Osteocyte (in vitro differentiated cells): ENCODE measurements at regions not wholly inside any gene's neighbourhood (a gene's known extent, or its start where the extent isn't known, plus 50 kb on each side); places are given as distances from the start of the nearest gene placed in this dataset.
"Not testable (repeated sequence)": the region's sequence is repeated elsewhere in the genome, so short reads cannot be mapped to it uniquely, and the experiment has no call there.

Experiments used
- DNase-seq: peaks from one replicate; pipeline ENCODE4 v3.0.0; 2021; ENCODE audit warnings: mixed read lengths; ENCODE audit not compliant: unreplicated experiment; ENCODE audit errors: extremely low spot score
- H3K27ac Mint-ChIP-seq: one replicate; pipeline ENCODE4 v1.8.0; 2021; ENCODE audit warnings: mild to moderate bottlenecking, mixed read lengths; ENCODE audit not compliant: unreplicated experiment
- H3K27me3 Mint-ChIP-seq: one replicate; pipeline ENCODE4 v1.8.0; 2021; ENCODE audit warnings: mixed read lengths; ENCODE audit not compliant: unreplicated experiment
- H3K36me3 Mint-ChIP-seq: one replicate; pipeline ENCODE4 v1.8.0; 2021; ENCODE audit warnings: mixed read lengths; ENCODE audit not compliant: unreplicated experiment
- H3K4me1 Mint-ChIP-seq: one replicate; pipeline ENCODE4 v1.8.0; 2021; ENCODE audit warnings: mixed read lengths; ENCODE audit not compliant: unreplicated experiment
- H3K4me3 Mint-ChIP-seq: one replicate; pipeline ENCODE4 v1.8.0; 2021; ENCODE audit warnings: mild to moderate bottlenecking, moderate library complexity, mixed read lengths; ENCODE audit not compliant: unreplicated experiment
- H3K9me3 Mint-ChIP-seq: one replicate; pipeline ENCODE4 v1.8.0; 2021; ENCODE audit warnings: mixed read lengths; ENCODE audit not compliant: unreplicated experiment
- TF ChIP-seq, protein P1 (sequence below): fragments of 200-600 bp; sonication (generic); IDR thresholded peaks from 2 replicates; pipeline ENCODE4 v1.5.0; 2021; ENCODE audit warnings: antibody characterized with exemption, mild to moderate bottlenecking, moderate library complexity

DNA sequence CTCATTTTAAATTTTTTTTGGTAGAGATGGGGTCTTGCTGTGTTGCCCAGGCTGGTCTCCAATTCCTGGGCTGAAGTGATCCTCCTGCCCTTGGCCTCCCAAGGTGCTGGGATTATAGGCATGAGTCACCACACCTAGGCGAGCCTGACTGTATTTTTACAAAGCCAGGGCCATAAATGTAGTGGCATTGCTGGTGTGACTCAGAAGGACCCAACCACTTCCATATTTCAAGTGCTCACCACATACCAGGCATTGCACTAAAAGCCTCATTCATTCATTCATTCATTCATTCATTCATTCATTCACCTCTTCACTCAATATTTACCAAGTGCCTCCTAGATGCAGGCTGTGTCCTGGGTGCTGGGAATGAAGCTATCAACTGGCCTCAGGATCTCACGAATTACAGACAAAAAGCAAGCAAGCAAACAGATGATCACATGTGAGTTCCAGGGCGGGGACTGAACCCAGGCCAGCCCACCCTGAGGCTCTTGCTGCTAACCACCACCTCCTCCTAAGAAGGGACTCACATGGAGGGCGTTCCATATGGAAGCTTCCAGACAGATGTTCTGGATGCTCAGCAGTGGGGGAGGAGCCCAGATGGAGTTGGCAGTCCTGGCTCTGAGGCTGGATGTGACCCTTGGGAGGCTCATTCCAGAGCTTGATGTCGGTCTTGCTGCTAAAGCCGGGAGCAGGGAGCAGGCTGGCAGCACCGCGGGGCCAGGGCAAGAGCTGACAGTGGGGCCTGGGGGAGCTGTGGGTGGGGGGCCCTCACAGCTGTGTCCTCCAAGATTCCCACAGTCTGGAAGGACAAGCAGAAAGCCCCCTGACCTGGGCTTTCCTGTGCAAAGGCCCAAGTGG lies 158.8 kb downstream of the CTTN start:
- H3K27ac Mint-ChIP-seq = no peak overlapping the region
- TF ChIP-seq, protein P1, sequence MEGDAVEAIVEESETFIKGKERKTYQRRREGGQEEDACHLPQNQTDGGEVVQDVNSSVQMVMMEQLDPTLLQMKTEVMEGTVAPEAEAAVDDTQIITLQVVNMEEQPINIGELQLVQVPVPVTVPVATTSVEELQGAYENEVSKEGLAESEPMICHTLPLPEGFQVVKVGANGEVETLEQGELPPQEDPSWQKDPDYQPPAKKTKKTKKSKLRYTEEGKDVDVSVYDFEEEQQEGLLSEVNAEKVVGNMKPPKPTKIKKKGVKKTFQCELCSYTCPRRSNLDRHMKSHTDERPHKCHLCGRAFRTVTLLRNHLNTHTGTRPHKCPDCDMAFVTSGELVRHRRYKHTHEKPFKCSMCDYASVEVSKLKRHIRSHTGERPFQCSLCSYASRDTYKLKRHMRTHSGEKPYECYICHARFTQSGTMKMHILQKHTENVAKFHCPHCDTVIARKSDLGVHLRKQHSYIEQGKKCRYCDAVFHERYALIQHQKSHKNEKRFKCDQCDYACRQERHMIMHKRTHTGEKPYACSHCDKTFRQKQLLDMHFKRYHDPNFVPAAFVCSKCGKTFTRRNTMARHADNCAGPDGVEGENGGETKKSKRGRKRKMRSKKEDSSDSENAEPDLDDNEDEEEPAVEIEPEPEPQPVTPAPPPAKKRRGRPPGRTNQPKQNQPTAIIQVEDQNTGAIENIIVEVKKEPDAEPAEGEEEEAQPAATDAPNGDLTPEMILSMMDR = no peak
- H3K27me3 Mint-ChIP-seq = peaks cover 12% of the 10 kb centered on the region
- no peaks in the 10 kb centered on the region for H3K9me3 Mint-ChIP-seq
- no peak overlapping the region for H3K4me3 Mint-ChIP-seq
- DNase-seq = no peak
- H3K36me3 Mint-ChIP-seq = no peaks in the 10 kb centered on the region
- no peaks in the 10 kb centered on the region for H3K4me1 Mint-ChIP-seq

GRCh38 chr11:70557742-70558485 lies 159.6 kb downstream of the CTTN start:
- H3K36me3 Mint-ChIP-seq = no peaks in the 10 kb centered on the region
- H3K27ac Mint-ChIP-seq = no peak overlapping the region

GRCh38 chr11:70558681-70559080 lies 160.4 kb downstream of the CTTN start:
- H3K27ac Mint-ChIP-seq = no peak overlapping the region
- no peak overlapping the region for H3K4me3 Mint-ChIP-seq
- peaks cover 17% of the 10 kb centered on the region for H3K27me3 Mint-ChIP-seq
- H3K4me1 Mint-ChIP-seq = no peaks in the 10 kb centered on the region
- no peak for DNase-seq
- H3K9me3 Mint-ChIP-seq = no peaks in the 10 kb centered on the region
- no peaks in the 10 kb centered on the region for H3K36me3 Mint-ChIP-seq
- TF ChIP-seq, protein P1 = no peak

More at GRCh38 chr11:70557742-70558485, 159.6 kb downstream of the CTTN start:
- Mint-ChIP-seq H3K4me3 (no peak overlapping the region), H3K27me3 (peaks cover 12% of the 10 kb centered on the region), H3K4me1 (no peaks in the 10 kb centered on the region), H3K9me3 (no peaks in the 10 kb centered on the region)
- DNase-seq = no peak
- TF ChIP-seq, protein P1 = no peak

- no peaks in the 10 kb centered on the region for H3K4me1 Mint-ChIP-seq
- no peak for DNase-seq
- TF ChIP-seq, protein P1 = no peak
- no peak overlapping the region for H3K4me3 Mint-ChIP-seq
- H3K9me3 Mint-ChIP-seq = no peaks in the 10 kb centered on the region
- H3K27me3 Mint-ChIP-seq = peaks cover 19% of the 10 kb centered on the region
- no peak overlapping the region for H3K27ac Mint-ChIP-seq
- H3K36me3 Mint-ChIP-seq = no peaks in the 10 kb centered on the region
These were observed 161.2 kb downstream of the CTTN start for GRCh38 chr11:70559516-70559915.

GRCh38 chr11:70560621-70561020 lies 162.3 kb downstream of the CTTN start:
- H3K27me3 Mint-ChIP-seq = peaks cover 16% of the 10 kb centered on the region
- DNase-seq, H3K36me3 Mint-ChIP-seq, H3K27ac Mint-ChIP-seq, H3K4me3 Mint-ChIP-seq, H3K4me1 Mint-ChIP-seq, H3K9me3 Mint-ChIP-seq: not testable (repeated sequence)
